AG04450 (cell line): ENCODE measurements at regions not wholly inside any gene's neighbourhood (a gene's known extent, or its start where the extent isn't known, plus 50 kb on each side); places are given as distances from the start of the nearest gene placed in this dataset.
"Not testable (repeated sequence)": the region's sequence is repeated elsewhere in the genome, so short reads cannot be mapped to it uniquely, and the experiment has no call there.

Source experiments
- CTCF ChIA-PET: fragments of 300-600, 350-600 bp; formaldehyde crosslinking; extraction: SDS; loops from one replicate; lab custom pipeline; 2022; ENCODE audit warnings: antibody characterized with exemption, inconsistent platforms; lab: Charles Lee
- POLR2A ChIA-PET: fragments of 350-600 bp; formaldehyde crosslinking; extraction: SDS; loops from one replicate; lab custom pipeline; 2021; ENCODE audit warnings: antibody characterized with exemption, inconsistent platforms; lab: Yijun Ruan, JAX
- DNase-seq: peaks from one replicate; pipeline ENCODE4 v3.0.0-alpha.2; 2011; ENCODE audit warnings: low read depth, low spot score
- H3K27ac ChIP-seq: one replicate; pipeline ENCODE4 v1.5.1; 2012; ENCODE audit warnings: low read depth, low read length, control low read depth
- H3K27me3 ChIP-seq: one replicate; pipeline ENCODE4 v1.6.0; 2012; ENCODE audit warnings: low read length; ENCODE audit not compliant: control insufficient read depth, insufficient read depth
- H3K4me3 ChIP-seq: 2 replicates; pipeline ENCODE4 v1.5.1; 2011; ENCODE audit warnings: mild to moderate bottlenecking, low read depth, low read length, control low read depth
- H3K9me3 ChIP-seq: 2 replicates; pipeline ENCODE4 v1.5.1; 2012; ENCODE audit warnings: low read length; ENCODE audit not compliant: control insufficient read depth, insufficient read depth
- TF ChIP-seq, protein P1 (sequence below): IDR thresholded peaks from 2 replicates; pipeline ENCODE4 v1.5.1; 2011; ENCODE audit warnings: low read depth, low read length, control low read depth, inconsistent platforms

GRCh38 chr5:164237486-164237885 is 732.1 kb downstream of the MAT2B start:
- Histone ChIP-seq H3K4me3 (no peak overlapping the region), H3K27ac (no peak overlapping the region), H3K27me3 (no peaks in the 10 kb centered on the region), H3K9me3 (no peaks in the 10 kb centered on the region)
- TF ChIP-seq, protein P1, sequence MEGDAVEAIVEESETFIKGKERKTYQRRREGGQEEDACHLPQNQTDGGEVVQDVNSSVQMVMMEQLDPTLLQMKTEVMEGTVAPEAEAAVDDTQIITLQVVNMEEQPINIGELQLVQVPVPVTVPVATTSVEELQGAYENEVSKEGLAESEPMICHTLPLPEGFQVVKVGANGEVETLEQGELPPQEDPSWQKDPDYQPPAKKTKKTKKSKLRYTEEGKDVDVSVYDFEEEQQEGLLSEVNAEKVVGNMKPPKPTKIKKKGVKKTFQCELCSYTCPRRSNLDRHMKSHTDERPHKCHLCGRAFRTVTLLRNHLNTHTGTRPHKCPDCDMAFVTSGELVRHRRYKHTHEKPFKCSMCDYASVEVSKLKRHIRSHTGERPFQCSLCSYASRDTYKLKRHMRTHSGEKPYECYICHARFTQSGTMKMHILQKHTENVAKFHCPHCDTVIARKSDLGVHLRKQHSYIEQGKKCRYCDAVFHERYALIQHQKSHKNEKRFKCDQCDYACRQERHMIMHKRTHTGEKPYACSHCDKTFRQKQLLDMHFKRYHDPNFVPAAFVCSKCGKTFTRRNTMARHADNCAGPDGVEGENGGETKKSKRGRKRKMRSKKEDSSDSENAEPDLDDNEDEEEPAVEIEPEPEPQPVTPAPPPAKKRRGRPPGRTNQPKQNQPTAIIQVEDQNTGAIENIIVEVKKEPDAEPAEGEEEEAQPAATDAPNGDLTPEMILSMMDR = no peak
- no peak for DNase-seq
- ChIA-PET POLR2A (no interaction called here), CTCF (no interaction called here)

DNA sequence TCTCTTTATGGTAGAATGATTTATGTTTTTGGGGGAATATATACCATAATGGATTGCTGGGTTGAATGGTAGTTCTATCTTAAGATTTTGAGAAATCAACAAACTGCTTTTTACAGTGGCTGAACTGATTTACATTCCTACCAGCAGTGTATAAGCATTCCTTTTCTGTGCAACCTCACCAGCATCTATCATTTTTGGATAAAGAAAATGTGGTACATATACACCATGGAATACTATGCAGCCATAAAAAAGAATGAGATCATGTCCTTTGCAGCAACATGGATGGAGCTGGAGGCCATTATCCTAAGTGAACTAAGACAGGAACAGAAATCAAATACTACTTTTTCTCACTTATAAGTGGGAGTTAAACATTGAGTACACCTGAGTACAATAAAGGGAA is 746.4 kb downstream of the MAT2B start:
- H3K27ac ChIP-seq, DNase-seq, H3K4me3 ChIP-seq, H3K27me3 ChIP-seq, CTCF ChIA-PET, H3K9me3 ChIP-seq, POLR2A ChIA-PET: not testable (repeated sequence)

DNA sequence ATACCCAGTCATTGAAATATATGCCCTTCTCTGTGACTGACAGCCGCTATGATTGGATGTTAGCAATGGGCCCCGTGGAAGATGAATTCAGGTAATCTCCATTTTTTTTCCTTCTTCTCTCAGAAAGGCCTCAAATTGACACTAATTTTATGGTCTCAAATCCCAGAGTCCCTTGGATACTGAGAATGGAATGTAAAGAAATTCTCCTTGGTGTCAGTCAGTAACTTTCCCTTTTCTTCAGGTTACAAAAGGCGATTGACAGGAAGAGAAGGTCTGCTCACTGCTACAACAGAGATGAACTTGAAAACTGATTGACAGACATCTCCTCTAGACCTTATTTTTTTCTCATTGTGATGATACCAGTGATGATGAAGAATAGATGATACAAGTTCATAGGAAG is 748.3 kb downstream of the MAT2B start:
- H3K27me3 ChIP-seq = no peaks in the 10 kb centered on the region
- no peaks in the 10 kb centered on the region for H3K9me3 ChIP-seq
- ChIA-PET CTCF (no interaction called here), POLR2A (no interaction called here)
- TF ChIP-seq, protein P1 = no peak
- no peak for DNase-seq
- H3K27ac ChIP-seq = no peak overlapping the region
- H3K4me3 ChIP-seq = no peak overlapping the region

GRCh38 chr5:164255598-164256213 is 750.3 kb downstream of the MAT2B start:
- DNase-seq = no peak
- Histone ChIP-seq H3K9me3 (no peaks in the 10 kb centered on the region), H3K27me3 (no peaks in the 10 kb centered on the region), H3K27ac (no peak overlapping the region), H3K4me3 (no peak overlapping the region)
- TF ChIP-seq, protein P1 = no peak
- ChIA-PET POLR2A (no interaction called here), CTCF (no interaction called here)

DNA sequence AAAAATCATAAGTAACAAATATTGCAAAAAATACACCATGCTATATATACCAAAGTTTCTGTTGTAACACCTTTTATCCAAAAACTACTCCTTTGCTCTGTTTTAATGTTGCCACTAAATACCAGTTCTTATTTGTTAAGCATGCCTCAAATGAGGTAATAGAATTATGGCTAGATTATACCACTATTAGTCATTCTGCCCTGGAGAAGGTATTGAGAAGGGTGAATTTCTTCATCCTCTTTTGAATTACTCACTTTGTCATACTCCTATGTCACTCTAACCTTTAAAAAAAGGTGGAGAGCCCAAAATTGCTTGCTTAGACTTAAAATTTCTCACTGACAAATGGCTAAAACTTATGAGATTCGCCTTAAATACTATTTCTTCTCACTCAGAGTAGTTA is 750.9 kb downstream of the MAT2B start:
- Histone ChIP-seq H3K4me3 (no peak overlapping the region), H3K27ac (no peak overlapping the region), H3K27me3 (no peaks in the 10 kb centered on the region), H3K9me3 (no peaks in the 10 kb centered on the region)
- CTCF ChIA-PET = no interaction called here
- DNase-seq = no peak
- TF ChIP-seq, protein P1 = no peak
- POLR2A ChIA-PET = no interaction called here
